GM19452 (cell line): ENCODE measurements at regions not wholly inside any gene's neighbourhood (a gene's known extent, or its start where the extent isn't known, plus 50 kb on each side); places are given as distances from the start of the nearest gene placed in this dataset.
"Not testable (repeated sequence)": the region's sequence is repeated elsewhere in the genome, so short reads cannot be mapped to it uniquely, and the experiment has no call there.

Experiments used
- ATAC-seq: cut with Tn5 transposase; IDR thresholded peaks from one replicate; pipeline ENCODE4 v1.9.1; 2021; ENCODE audit not compliant: unreplicated experiment

DNA sequence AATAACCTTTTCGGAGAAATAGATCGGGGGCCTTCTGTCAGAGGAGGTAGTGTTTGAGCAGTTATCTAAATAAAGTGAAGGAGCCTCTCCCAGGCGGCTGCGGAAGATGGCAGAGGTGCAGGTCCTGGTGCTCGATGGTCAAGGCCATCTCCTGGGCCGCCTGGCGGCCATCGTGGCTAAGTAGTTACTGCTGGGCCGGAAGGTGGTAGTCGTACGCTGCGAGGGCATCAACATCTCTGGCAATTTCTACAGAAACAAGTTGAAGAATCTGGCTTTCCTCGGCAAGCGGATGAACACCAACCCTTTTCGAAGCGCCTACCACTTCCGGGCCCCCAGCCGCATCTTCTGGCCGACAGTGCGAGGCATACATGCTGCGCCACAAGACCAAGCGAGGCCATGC is 186.1 kb downstream of the KTN1 start:
- no peak for ATAC-seq

GRCh38 chr14:55767286-55767685 is 187.3 kb downstream of the KTN1 start:
- ATAC-seq = no peak

- no peak for ATAC-seq
These were observed 189.9 kb downstream of the KTN1 start for GRCh38 chr14:55769877-55770276.

DNA sequence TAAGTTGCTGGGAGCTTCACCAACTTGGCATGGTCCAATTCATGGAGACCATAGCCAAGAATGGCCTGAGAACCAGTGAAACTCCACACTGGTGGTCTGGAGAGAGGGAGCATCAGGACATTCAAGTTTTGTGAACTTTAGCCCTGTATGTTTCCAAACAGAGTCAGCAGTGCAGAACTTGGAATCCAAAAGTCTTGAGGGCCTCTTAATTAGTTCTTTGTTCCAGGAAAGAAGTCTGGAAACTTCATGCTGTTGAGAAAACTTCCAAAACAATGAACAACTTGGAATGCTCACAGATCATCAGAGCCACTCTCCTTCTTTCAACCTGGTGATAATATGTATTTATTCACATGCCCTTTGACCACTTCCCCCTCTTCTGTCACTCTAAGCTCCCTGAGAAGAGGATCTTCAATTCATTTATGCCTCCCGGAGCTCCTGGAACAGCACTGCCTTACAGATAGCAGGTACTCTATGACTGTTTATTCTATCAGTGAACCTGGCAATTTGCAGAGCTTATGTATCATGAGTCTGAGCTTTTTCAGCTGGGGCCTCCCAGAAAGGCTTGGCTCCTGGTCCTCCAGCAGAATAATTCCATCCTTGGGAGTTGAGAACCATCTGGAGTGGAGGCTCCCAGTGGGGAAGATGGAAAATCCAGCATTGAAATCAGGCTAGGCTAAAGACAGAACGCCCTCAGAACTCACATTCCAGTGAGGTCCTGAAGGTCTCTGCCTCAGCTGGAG is 191.4 kb downstream of the KTN1 start:
- no peak for ATAC-seq

- no peak for ATAC-seq
These were observed 192.5 kb downstream of the KTN1 start for GRCh38 chr14:55772486-55772885.

GRCh38 chr14:55773312-55773711 is 193.3 kb downstream of the KTN1 start:
- no peak for ATAC-seq

- no peak for ATAC-seq
These were observed 194.1 kb downstream of the KTN1 start for GRCh38 chr14:55773984-55774545.

DNA sequence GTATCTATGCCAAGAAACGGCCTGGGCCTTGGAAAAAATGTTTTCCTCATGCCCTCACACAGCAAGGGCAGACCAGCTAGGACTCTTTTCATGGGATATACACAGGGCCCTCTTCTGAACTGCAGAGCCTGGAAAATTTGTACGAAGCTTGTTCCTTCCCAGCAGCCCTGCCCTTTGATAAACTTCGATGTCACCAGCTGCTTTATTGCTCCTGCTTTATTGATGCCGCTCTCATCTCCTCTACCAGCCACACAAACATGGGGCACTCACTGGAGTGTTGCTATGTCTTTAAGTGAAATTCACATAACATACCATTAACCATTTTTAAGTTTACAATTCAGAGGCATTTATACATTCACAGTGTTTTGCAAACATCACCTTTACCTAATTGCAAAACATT is 197.9 kb downstream of the KTN1 start:
- no peak for ATAC-seq

DNA sequence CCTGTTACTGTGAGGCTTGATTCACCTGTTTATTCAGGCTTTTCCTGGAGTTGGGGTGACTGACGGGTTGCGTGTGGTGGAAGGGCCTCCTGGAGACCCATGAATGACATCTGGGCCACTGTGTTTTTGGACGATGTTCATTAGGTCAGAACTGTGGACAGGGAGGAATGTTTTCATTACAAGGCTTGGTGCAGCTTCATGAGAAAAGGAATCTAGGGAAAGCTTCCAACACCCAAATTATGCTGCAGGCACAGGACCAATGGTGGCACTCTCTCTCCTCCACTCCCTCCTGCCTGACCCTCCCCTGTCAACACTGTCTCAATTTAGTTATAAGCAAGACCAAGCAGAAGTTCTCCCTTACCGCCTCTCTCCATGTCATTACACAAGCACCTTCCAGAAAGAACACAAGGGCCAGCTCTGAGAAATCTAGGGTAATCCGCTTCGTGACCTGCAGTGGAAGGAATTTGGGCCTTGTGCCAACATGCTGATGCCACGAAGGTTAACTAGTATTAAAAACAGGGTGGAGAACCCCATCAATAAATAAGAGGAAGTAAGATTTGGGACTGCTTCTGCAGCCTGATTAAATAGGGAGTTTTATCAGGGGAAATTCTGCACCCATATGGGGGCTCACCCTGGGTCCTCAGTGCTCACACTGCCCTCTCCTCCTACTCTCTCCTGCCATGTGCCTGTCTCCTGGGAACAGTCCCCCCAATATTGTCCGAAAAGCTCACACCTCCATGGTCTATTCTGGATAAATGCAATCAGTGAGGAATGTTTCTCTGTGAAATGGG is 200.3 kb downstream of the KTN1 start:
- ATAC-seq = no peak

DNA sequence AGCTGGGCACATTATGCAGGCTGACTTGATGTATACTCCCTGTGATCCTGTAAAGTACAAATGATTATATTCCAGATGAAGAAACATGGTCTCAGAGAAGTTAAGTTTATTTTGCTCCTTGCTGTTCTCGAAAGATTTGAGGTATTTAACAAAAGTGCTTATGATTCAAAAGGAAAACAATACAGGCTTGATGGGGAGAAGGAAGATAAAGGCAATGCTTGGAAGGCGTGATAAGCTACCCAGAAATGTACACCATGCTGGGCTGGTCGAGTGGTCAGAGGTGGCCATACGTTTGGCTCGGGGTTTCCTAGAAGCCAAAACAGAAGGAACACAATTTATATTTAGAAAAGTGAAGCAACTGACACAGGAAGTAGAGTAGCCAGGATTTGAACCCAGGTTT is 201.0 kb downstream of the KTN1 start:
- no peak for ATAC-seq

DNA sequence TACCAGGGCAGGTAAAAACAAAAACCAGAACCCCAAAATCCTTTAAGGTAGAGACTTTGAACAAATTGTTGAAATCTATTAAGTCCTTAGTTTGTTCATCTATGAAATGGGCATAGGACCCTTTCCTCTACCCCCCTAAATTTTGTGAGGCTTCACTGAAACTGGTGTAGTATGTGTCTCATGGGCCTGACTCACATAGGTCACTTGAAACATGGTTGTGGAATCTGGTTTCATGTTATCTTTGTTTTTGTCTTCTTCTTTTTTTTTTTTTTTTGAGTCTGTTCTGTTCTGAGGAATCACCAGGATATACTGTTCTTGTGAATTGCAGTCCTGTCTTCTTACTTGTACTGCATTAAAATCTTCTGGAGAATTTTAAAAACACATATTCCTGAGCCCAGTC is 202.2 kb downstream of the KTN1 start:
- no peak for ATAC-seq

GRCh38 chr14:55789406-55789805 is 209.4 kb downstream of the KTN1 start:
- ATAC-seq = no peak

DNA sequence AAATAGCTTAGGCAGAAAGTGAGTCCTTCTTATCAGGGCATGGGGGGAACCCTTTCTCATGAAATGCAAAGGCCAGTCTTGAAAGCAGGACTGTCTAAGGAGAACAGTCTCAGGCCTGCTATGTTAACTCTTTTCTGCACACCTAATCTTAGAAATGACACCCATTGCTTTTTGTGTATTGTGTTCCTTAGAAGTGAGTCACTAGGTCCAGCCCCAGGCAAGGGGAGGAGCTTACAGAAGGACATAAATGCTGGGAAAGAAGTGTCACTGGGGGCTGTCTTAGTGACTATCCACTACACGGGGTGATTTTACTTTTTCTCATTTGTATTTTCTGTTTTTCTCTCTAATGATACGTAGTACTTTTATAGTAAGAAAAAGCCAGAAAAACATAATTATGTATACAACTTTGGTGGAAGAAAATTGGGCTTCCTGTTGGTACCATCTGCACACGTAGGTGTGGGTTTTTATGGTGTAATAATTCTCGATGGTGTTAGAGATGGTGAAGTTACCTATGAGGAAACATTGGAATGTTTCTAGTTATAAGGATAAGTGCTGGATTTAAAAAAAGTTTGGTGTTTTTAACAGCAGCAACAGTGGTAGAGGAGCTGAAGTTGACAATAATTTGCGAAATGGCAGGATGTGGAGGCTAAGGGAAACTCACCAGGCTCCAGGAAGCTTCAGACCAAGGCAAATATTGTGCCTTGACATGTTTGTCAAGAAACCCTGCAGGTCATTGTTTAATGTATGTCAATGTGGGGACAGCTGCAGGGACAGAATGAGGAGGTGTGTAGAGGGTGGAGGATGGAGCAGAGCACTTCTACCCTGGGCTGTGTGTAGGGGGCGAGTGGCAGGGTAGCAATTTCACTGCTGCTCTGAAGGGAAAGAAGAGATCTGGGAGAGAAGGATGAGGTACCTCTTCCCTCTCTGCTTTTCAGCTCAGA is 214.9 kb downstream of the KTN1 start:
- ATAC-seq = no peak

GRCh38 chr14:55796513-55796912 is 216.5 kb downstream of the KTN1 start:
- ATAC-seq = not testable (repeated sequence)

DNA sequence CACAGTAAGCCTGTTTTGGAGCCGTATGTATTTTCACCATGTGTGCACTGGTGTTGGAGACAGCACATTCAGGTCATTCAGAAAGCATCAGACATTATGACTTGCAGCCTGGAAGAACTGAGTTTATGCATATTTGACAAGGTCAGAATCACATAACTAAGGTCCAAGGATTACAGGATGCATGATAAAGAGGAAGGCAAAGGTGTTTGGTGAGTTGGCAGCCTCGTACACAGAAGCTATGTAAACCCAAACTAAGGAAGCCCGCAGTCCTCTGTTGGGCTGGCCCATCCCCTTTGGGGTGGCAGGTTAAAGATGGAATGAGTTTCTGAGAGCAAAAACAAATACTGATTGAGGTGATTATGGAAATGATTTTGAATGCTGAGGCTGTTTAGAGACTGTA is 218.4 kb downstream of the KTN1 start:
- ATAC-seq = no peak

DNA sequence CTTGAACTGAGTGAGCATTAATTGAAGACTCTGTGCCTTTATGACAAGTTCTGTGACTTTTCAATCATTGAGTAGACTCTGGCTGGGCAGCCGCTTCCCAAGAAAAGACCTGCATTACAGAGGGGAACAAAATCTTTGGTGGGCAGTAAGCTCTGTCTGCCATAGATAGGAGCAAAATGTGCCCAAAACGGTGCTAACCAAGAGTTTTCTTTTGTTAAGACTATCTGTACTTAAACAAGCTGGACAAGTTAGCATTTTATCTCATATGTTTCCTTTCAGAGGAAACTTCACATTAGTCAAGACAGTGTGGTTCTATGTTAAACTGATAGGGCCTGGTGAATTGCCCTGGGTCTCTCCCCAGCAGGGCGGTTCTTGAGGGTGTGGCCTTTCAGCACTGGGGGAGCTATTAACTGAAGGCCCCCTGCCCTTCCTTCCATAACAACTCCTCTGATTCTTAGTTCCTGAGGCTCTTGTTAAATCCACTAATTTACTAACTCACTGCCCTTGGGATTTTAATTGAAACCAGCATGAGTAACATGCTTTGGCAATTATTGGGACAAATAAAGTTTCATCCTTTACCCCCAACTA is 219.6 kb downstream of the KTN1 start:
- ATAC-seq = no peak

DNA sequence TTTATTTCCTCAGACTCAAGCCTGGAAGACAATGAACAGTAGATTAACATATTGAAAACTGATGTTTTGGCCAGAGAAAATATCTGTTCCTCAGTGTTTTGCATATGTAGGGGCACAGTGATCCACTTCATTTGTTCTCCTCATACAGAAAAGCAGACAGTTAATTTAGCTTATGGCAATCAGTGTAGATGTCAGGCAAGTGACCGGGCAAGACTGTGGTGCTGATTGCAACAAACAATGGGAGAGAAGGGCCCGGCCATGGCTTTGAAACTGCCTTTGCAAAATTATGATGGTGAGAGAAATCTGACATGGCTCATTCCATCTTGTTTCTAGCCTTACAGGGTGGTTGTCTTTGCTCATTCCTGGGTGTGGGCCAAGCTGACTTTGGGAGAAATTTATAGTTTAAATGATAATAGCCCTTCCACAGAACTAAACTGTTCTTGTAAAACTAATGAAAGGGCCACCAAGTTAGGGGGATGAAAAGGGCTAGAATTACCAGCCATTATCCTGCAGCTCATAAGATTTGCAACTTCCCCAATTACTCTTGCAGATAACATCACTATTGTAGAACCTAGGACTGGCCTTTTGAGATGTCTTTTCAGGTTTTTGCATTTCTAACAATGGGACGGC is 220.3 kb downstream of the KTN1 start:
- no peak for ATAC-seq

GRCh38 chr14:55801121-55801520 is 221.1 kb downstream of the KTN1 start:
- ATAC-seq = no peak

- ATAC-seq = no peak
These were observed 223.2 kb downstream of the KTN1 start for GRCh38 chr14:55802986-55803872.
